Body of pancreas (tissue), 4 donors: ENCODE measurements at regions not wholly inside any gene's neighbourhood (a gene's known extent, or its start where the extent isn't known, plus 50 kb on each side); places are given as distances from the start of the nearest gene placed in this dataset.
"Not testable (repeated sequence)": the region's sequence is repeated elsewhere in the genome, so short reads cannot be mapped to it uniquely, and the experiment has no call there.

Experiments used
- ATAC-seq: fragments of 150-250 bp; one replicate; pipeline ENCODE4 v1.9.1; 2016
- DNase-seq, 4 donors: peaks; one replicate each; pipeline ENCODE4 v3.0.0-alpha.2; 2019
- H3K27ac ChIP-seq, 4 donors: fragments of 200-600 bp; sonication (generic); 1 replicate in 3 of 4; 2 replicates in 1 of 4; pipeline versions ENCODE4 v1.5.1 to v1.6.1; 2016 to 2019; ENCODE audit warnings: mild to moderate bottlenecking in 1 of 4, mixed read lengths in 1 of 4, moderate library complexity in 1 of 4
- H3K27me3 ChIP-seq, 2 donors: fragments of 200-600 bp; sonication (generic); one replicate each; pipeline ENCODE4 v1.6.0; 2016; ENCODE audit warnings: mild to moderate bottlenecking in 1 of 2
- H3K36me3 ChIP-seq, 2 donors: fragments of 200-600 bp; sonication (generic); replicated peaks in 1 of 2; 2 replicates each; pipeline ENCODE4 v1.5.1; 2016; ENCODE audit warnings: low read depth in 2 of 2; ENCODE audit not compliant: insufficient read depth in 1 of 2
- H3K4me1 ChIP-seq: fragments of 200-600 bp; sonication (generic); one replicate; pipeline ENCODE4 v1.6.0; 2016
- H3K4me3 ChIP-seq, 2 donors: fragments of 200-600 bp; sonication (generic); 1 replicate in 1 of 2; 2 replicates in 1 of 2; pipeline ENCODE4 v1.5.1; 2016 to 2019
- H3K9me3 ChIP-seq, 3 donors: fragments of 200-600 bp; sonication (generic); 1 replicate in 2 of 3; 2 replicates in 1 of 3; pipeline ENCODE4 v1.5.1; 2016
- CTCF ChIP-seq, 7 experiments: fragments of 450-650 bp in 4 of 7; fragments of 200-600 bp in 3 of 7; sonication (generic) in 3 of 7; IDR thresholded peaks; one replicate each; pipeline ENCODE4 v1.5.1; 2016 to 2019; ENCODE audit warnings: antibody characterized with exemption in 7 of 7
- POLR2A ChIP-seq, 3 donors: fragments of 450-650 bp; IDR thresholded peaks; one replicate each; pipeline ENCODE4 v1.6.1; 2016; ENCODE audit warnings: antibody characterized with exemption in 3 of 3, mild to moderate bottlenecking in 2 of 3
- WGBS, 2 donors: methylation state at CpG; one replicate each; pipeline ENCODE4 v1.1.5; 2017; 5-methylcytosine and 5-hydroxymethylcytosine counted together
- intact Hi-C: fragments of 100-400 bp; cut with DNase I; formaldehyde crosslinking; loops from one replicate; pipeline ENCODE4 v1.15.1; 2023

DNA sequence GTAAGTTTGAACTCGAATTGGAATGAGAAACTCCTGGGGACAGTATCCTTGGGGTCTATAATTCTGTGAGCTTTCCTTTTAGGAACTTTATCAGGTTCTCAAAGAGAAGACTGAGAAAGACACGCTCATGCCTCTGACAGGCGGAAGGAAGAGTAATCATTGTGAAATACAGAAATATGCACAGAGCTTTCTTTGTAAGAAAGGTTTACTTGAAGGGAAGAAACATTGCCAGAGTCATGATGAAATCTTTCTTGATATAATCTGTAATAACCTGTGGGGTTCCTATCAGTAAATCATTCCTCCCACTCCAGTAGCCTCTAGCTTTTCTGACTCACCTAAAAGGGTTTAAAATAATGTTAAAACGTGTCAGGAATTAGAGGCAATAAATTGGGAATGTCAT is 83.6 kb upstream of the CCDC39 start:
- Histone ChIP-seq H3K36me3 (no peaks in the 10 kb centered on the region), H3K4me3 (no peak overlapping the region), H3K27me3 (no peaks in the 10 kb centered on the region), H3K4me1 (no peaks in the 10 kb centered on the region), H3K27ac (no peak overlapping the region), H3K9me3 (no peaks in the 10 kb centered on the region)
- intact Hi-C loops = no loop called here
- TF ChIP-seq CTCF (IDR thresholded peaks at IDR 0.05) (no peak), POLR2A (IDR thresholded peaks at IDR 0.05) (no peak)
- 41 to 47% methylated on average over 4 of the region's 4 CpGs for WGBS, 2 donors
- ATAC-seq (no peak), DNase-seq (no peak)

GRCh38 chr3:180764481-180764880 is 85.2 kb upstream of the CCDC39 start:
- TF ChIP-seq POLR2A (IDR thresholded peaks at IDR 0.05) (no peak), CTCF (IDR thresholded peaks at IDR 0.05) (no peak)
- 67 to 68% methylated on average over 1 of the region's 1 CpG for WGBS, 2 donors
- intact Hi-C loops = no loop called here

DNA sequence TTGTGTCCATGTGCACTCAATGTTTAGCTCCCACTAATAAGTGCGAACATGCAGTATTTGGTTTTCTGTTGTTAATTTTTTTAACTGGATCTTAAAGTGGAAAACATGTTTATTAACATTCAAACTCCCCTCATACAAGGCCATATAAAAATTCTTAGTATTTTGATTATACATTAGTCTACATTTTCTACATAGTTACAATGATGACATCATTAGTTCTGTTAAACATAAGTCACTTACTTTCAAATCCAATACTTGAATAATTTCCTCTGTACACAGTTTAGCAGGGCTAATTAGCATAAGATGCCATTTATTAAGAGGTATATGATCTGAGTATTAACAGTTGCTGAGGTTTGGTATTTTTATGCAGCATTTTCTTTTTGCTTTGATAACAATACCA is 91.3 kb upstream of the CCDC39 start:
- intact Hi-C loops = no loop called here
- no peak for ATAC-seq
- WGBS, 2 donors = 65 to 78% methylated on average over 1 of the region's 1 CpG

More at GRCh38 chr3:180764481-180764880, 85.2 kb upstream of the CCDC39 start:
- H3K27me3 ChIP-seq = no peaks in the 10 kb centered on the region
- no peaks in the 10 kb centered on the region for H3K4me1 ChIP-seq
- H3K9me3 ChIP-seq = no peaks in the 10 kb centered on the region
- no peak for ATAC-seq
- no peak overlapping the region for H3K4me3 ChIP-seq
- no peaks in the 10 kb centered on the region for H3K36me3 ChIP-seq
- H3K27ac ChIP-seq = no peak overlapping the region
- DNase-seq = no peak

GRCh38 chr3:180776433-180776832 is 97.1 kb upstream of the CCDC39 start:
- WGBS, 2 donors = 58 to 91% methylated on average over 3 to 4 of the region's 4 CpGs
- no peak for ATAC-seq
- TF ChIP-seq CTCF (IDR thresholded peaks at IDR 0.05) (no peak), POLR2A (IDR thresholded peaks at IDR 0.05) (no peak)
- H3K27me3 ChIP-seq = no peaks in the 10 kb centered on the region
- DNase-seq = no peak
- no peaks in the 10 kb centered on the region for H3K4me1 ChIP-seq
- H3K36me3 ChIP-seq = no peaks in the 10 kb centered on the region
- peaks cover 0 to 20% (median 0%) of the 10 kb centered on the region in 3 donors for H3K9me3 ChIP-seq
- intact Hi-C loops = no loop called here
- H3K27ac ChIP-seq = no peak overlapping the region
- H3K4me3 ChIP-seq = no peak overlapping the region

More for the DNA sequence above, 91.3 kb upstream of the CCDC39 start:
- Histone ChIP-seq H3K27me3 (no peaks in the 10 kb centered on the region), H3K4me1 (no peaks in the 10 kb centered on the region), H3K9me3 (no peaks in the 10 kb centered on the region), H3K36me3 (no peaks in the 10 kb centered on the region), H3K4me3 (no peak overlapping the region), H3K27ac (no peak overlapping the region)
- no peak for DNase-seq
- no peak for TF ChIP-seq POLR2A (IDR thresholded peaks at IDR 0.05)
- no peak for TF ChIP-seq CTCF (IDR thresholded peaks at IDR 0.05)

DNA sequence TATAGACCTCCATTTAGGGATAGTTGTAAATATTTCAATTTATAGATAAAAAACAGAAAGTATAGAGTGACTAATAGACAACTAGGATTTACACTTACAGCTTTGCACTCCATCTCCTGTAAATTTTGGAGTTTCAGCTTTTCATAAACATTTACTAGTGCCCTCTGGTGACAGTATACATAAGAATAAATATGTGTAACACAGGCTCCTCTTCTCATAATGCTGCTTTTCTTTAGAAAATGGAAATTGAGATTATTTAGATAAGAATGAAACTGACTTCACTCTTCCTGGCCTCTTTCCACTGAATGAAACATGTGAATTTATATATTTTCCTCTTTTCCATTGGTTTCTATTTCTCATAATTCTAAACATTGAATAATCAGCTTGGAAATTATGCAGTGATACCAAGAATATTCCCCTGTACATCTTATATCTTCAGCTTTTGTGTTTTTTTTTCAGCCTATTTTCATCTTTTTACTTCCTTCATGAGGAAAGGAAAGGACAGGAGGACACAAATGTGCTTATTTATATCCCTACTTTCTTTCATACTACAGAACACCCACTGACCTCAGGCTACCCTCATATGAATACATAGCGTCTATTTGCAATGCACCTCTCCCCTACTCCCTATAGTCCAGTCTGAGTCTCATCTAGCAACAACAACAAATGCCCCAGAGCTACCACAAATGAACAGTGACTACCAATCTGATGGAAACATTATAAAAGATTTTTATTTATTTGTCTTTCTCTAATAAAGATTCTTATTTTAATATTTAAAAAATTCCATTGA is 103.1 kb upstream of the CCDC39 start:
- H3K27me3 ChIP-seq = no peaks in the 10 kb centered on the region

GRCh38 chr3:180786227-180786626 is 106.9 kb upstream of the CCDC39 start:
- DNase-seq, H3K27me3 ChIP-seq, H3K9me3 ChIP-seq, intact Hi-C loops, H3K4me1 ChIP-seq, H3K4me3 ChIP-seq, H3K27ac ChIP-seq, ATAC-seq, H3K36me3 ChIP-seq: not testable (repeated sequence)
- 67 to 71% methylated on average over 3 of the region's 3 CpGs for WGBS, 2 donors

More for the DNA sequence above, 103.1 kb upstream of the CCDC39 start:
- Histone ChIP-seq H3K27ac (no peak overlapping the region), H3K36me3 (no peaks in the 10 kb centered on the region), H3K4me3 (no peak overlapping the region), H3K4me1 (no peaks in the 10 kb centered on the region), H3K9me3 (peaks cover 0 to 14% (median 0%) of the 10 kb centered on the region in 3 donors)
- WGBS, 2 donors = 65 to 74% methylated on average over 1 of the region's 1 CpG
- intact Hi-C loops = no loop called here
- no peak for TF ChIP-seq CTCF (IDR thresholded peaks at IDR 0.05)
- no peak for TF ChIP-seq POLR2A (IDR thresholded peaks at IDR 0.05)
- ATAC-seq (no peak), DNase-seq (no peak)
